ENCODE measurements at regions not wholly inside any gene's neighbourhood (a gene's known extent, or its start where the extent isn't known, plus 50 kb on each side); places are given as distances from the start of the nearest gene placed in this dataset.

DNA sequence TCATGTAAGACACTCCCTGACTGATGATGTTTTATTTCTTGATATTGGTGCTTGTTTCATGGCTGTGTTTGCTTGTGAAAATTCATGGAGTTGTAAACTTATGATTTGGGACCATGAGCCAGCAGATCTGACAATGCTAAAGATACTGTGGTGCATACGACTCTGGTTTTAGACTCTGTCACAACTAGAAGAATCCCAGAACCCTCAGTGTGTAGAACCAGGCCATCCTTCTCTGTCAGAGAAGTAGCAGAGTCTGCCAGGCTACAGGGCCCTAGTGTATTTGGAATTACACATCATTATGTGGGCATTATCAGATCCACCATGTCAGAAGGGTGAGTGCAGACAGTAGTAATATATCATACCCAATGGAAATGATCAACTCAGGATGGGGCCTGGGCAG lies 209.8 kb upstream of the POU2AF2 start:
- Histone ChIP-seq H3K4me3 (no peak overlapping the region), H3K4me1 (no peaks in the 10 kb centered on the region), H3K36me3 (ENCODE audit: low read depth, missing control alignments) (no peaks in the 10 kb centered on the region), H3K9me3 (no peaks in the 10 kb centered on the region), H3K27ac (no peak overlapping the region), H3K27me3 (no peaks in the 10 kb centered on the region)
- DNase-seq, result no peak
- WGBS, 2 donors, result 75 to 85% methylated on average over 1 of the region's 1 CpG
- TF ChIP-seq, protein P1, sequence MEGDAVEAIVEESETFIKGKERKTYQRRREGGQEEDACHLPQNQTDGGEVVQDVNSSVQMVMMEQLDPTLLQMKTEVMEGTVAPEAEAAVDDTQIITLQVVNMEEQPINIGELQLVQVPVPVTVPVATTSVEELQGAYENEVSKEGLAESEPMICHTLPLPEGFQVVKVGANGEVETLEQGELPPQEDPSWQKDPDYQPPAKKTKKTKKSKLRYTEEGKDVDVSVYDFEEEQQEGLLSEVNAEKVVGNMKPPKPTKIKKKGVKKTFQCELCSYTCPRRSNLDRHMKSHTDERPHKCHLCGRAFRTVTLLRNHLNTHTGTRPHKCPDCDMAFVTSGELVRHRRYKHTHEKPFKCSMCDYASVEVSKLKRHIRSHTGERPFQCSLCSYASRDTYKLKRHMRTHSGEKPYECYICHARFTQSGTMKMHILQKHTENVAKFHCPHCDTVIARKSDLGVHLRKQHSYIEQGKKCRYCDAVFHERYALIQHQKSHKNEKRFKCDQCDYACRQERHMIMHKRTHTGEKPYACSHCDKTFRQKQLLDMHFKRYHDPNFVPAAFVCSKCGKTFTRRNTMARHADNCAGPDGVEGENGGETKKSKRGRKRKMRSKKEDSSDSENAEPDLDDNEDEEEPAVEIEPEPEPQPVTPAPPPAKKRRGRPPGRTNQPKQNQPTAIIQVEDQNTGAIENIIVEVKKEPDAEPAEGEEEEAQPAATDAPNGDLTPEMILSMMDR (IDR thresholded peaks at IDR 0.05), result no peak
- no peak for TF ChIP-seq POLR2A (IDR thresholded peaks at IDR 0.05)
- intact Hi-C loops (cut with DNase I; ENCODE audit: low total_unique reads), result no loop called here

DNA sequence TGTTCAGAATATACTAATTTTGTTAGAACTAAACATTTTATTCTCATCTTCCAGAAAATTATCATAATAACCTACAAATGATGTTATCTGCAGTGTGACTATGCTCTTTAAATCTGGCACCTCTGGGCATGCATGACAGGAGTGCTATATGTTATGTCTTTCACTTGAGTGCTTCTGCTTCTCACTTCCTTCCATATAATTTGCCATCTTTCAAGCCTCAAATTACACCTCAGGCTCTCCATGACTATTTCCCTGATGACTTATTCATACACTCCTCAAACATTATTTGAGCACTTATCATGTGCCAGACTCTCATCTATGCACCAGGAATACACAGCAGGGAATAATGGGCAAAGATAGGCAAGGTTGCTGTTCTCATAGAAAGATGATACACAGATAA lies 219.3 kb upstream of the POU2AF2 start:
- H3K9me3 ChIP-seq, result no peaks in the 10 kb centered on the region
- TF ChIP-seq, protein P1 (IDR thresholded peaks at IDR 0.05), result no peak
- TF ChIP-seq POLR2A (IDR thresholded peaks at IDR 0.05), result no peak
- no peaks in the 10 kb centered on the region for H3K27me3 ChIP-seq
- H3K4me1 ChIP-seq, result no peaks in the 10 kb centered on the region
- intact Hi-C loops (cut with DNase I; ENCODE audit: low total_unique reads), result no loop called here
- H3K27ac ChIP-seq, result no peak overlapping the region
- H3K36me3 ChIP-seq (ENCODE audit: low read depth, missing control alignments), result no peaks in the 10 kb centered on the region
- no peak for DNase-seq
- no peak overlapping the region for H3K4me3 ChIP-seq

DNA sequence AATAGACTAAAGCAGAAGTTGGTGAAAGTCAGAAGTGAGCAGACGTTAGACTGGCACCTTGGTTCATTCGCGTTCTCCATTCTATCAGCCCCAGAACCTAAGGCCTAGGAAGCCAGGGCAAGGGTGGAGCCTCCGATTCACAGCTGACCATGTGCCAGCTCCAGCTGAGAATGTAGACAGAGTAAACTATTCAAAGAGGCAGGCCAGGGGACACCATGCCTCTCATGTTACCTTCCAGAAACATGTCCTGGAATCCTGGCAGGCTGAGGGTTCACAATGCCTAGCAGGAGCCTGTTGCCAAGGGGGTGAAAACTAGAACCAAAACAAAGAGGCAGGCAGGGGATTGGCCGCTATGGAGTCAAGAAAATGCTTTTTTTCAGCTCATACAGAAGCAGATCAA lies 224.4 kb upstream of the POU2AF2 start:
- intact Hi-C loops (cut with DNase I; ENCODE audit: low total_unique reads), result no loop called here
- H3K4me3 ChIP-seq, result no peak overlapping the region
- no peak for DNase-seq
- H3K4me1 ChIP-seq, result no peaks in the 10 kb centered on the region
- 73 to 81% methylated on average over 5 of the region's 5 CpGs for WGBS, 2 donors
- no peak overlapping the region for H3K27ac ChIP-seq
- no peaks in the 10 kb centered on the region for H3K27me3 ChIP-seq
- TF ChIP-seq, protein P1 (IDR thresholded peaks at IDR 0.05), result no peak
- TF ChIP-seq POLR2A (IDR thresholded peaks at IDR 0.05), result no peak
- H3K9me3 ChIP-seq, result no peaks in the 10 kb centered on the region
- H3K36me3 ChIP-seq (ENCODE audit: low read depth, missing control alignments), result no peaks in the 10 kb centered on the region

DNA sequence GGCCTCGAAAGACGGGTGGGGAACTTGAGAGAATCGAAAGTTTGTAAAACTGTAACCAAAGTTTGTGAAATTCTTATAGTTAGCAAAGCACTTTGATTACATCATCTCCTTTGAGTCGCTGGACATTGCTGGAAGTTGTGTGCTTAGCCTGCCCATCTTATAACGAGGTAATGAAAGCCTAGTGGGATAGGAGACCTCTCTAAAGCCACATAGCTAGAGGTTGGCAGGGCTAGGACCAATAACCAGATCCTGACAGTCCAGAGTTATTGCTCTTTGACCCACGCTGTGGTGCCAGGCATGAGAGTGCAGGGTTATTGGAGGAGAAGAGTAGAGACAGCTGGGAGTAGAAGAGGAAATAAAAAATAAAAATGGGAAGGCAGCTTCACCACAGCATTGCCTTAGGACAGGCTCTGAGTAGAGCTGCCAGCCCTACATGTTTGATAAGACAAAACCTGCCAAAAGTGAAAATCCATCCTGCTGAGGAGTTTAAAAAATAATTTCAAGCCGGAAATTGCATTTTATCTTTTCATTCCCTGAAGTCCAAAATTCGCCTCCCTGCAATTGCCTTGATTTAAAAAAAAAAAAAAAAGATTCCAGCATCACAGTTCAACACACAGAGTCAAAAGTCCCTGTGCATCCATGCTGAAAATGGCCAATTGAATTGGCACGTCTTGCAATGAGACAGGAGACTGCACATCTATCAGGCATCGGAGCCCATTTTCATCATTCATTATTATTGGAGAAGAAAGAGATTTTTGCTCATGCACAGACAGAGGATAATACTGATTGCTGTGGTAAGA lies 225.5 kb upstream of the POU2AF2 start:
- intact Hi-C loops (cut with DNase I; ENCODE audit: low total_unique reads), result no loop called here
- Histone ChIP-seq H3K27ac (no peak overlapping the region), H3K4me1 (no peaks in the 10 kb centered on the region), H3K36me3 (ENCODE audit: low read depth, missing control alignments) (no peaks in the 10 kb centered on the region), H3K9me3 (no peaks in the 10 kb centered on the region), H3K27me3 (no peaks in the 10 kb centered on the region), H3K4me3 (no peak overlapping the region)
- no peak for DNase-seq
- TF ChIP-seq, protein P1 (IDR thresholded peaks at IDR 0.05), result no peak
- WGBS, 2 donors, result 69 to 74% methylated on average over 10 of the region's 10 CpGs

DNA sequence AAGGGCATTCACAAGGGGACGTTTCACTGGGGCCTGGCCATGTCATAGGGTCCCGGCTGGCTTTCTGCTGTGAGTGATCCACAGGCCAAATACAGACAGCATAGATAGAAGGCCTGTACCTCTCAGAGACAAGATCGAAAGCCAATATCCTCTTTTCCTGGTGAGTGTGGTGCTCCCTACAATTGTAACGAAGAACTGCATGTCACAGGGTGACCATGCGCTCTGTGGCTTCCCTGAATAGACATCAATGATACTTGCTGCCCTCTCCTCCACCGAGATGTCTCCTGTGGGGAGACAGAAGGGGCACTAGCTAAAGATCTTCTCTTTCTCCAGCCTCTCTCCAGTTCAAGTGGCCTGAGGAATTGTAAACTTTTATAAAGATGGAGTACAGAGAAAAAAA lies 226.1 kb upstream of the POU2AF2 start:
- WGBS, 2 donors, result 32 to 41% methylated on average over 4 to 6 of the region's 6 CpGs
- intact Hi-C loops (cut with DNase I; ENCODE audit: low total_unique reads), result no loop called here

More for the DNA sequence above, 226.1 kb upstream of the POU2AF2 start:
- Histone ChIP-seq H3K4me1 (no peaks in the 10 kb centered on the region), H3K27ac (no peak overlapping the region), H3K4me3 (no peak overlapping the region), H3K9me3 (no peaks in the 10 kb centered on the region), H3K36me3 (ENCODE audit: low read depth, missing control alignments) (no peaks in the 10 kb centered on the region), H3K27me3 (no peaks in the 10 kb centered on the region)
- TF ChIP-seq POLR2A (IDR thresholded peaks at IDR 0.05), result no peak
- TF ChIP-seq, protein P1 (IDR thresholded peaks at IDR 0.05), result no peak
- DNase-seq, result no peak

Data from testis (tissue), 2 donors.